ENCODE measurements at regions not wholly inside any gene's neighbourhood (a gene's known extent, or its start where the extent isn't known, plus 50 kb on each side); places are given as distances from the start of the nearest gene placed in this dataset.

GRCh38 chr9:26292943-26293342 is 599.7 kb downstream of the CAAP1 start:
- TF ChIP-seq CTCF (IDR thresholded peaks at IDR 0.05; ENCODE audit: low read depth, low read length), result no peak
- TF ChIP-seq MYC (IDR thresholded peaks at IDR 0.05; ENCODE audit: low read depth, low read length), result no peak
- TF ChIP-seq POLR2A (IDR thresholded peaks at IDR 0.05; ENCODE audit: extremely low read depth, insufficient read length), result no peak
- no peak for TF ChIP-seq MAX (IDR thresholded peaks at IDR 0.05; ENCODE audit: low read depth, low read length)
